ENCODE measurements at regions not wholly inside any gene's neighbourhood (a gene's known extent, or its start where the extent isn't known, plus 50 kb on each side); places are given as distances from the start of the nearest gene placed in this dataset.

GRCh38 chr12:4979737-4980136, 63.9 kb upstream of the KCNA5 start:
- TF ChIP-seq POLR2A (IDR thresholded peaks at IDR 0.05; ENCODE audit: extremely low read depth, insufficient read length) (no peak), CTCF (IDR thresholded peaks at IDR 0.05; ENCODE audit: low read depth, low read length) (no peak)

Data from NB4 (cell line).